ENCODE measurements at regions not wholly inside any gene's neighbourhood (a gene's known extent, or its start where the extent isn't known, plus 50 kb on each side); places are given as distances from the start of the nearest gene placed in this dataset.

- no peaks in the 10 kb centered on the region for H3K9me3 ChIP-seq
- DNase-seq: no peak
- WGBS, 2 donors: 68 to 78% methylated on average over 3 of the region's 3 CpGs
- intact Hi-C loops (cut with DNase I): no loop called here
- no peak for TF ChIP-seq CTCF (IDR thresholded peaks at IDR 0.05)
- no peak for TF ChIP-seq POLR2A (IDR thresholded peaks at IDR 0.05)
- H3K4me3 ChIP-seq (replicated peaks in 1 of 3): no peak overlapping the region
- no peak overlapping the region for H3K27ac ChIP-seq
- no peaks in the 10 kb centered on the region for H3K36me3 ChIP-seq
- no peaks in the 10 kb centered on the region for H3K27me3 ChIP-seq
- no peaks in the 10 kb centered on the region for H3K4me1 ChIP-seq
Measured at GRCh38 chr20:52744441-52744840, 227.7 kb upstream of the TSHZ2 start.

- Histone ChIP-seq H3K27me3 (no peaks in the 10 kb centered on the region), H3K36me3 (no peaks in the 10 kb centered on the region), H3K27ac (no peak overlapping the region), H3K4me3 (replicated peaks in 1 of 3) (no peak overlapping the region), H3K9me3 (no peaks in the 10 kb centered on the region), H3K4me1 (no peaks in the 10 kb centered on the region)
- no peak for DNase-seq
- intact Hi-C loops (cut with DNase I): no loop called here
- 87 to 88% methylated on average over 6 of the region's 6 CpGs for WGBS, 2 donors
- no peak for TF ChIP-seq POLR2A (IDR thresholded peaks at IDR 0.05)
- TF ChIP-seq CTCF (IDR thresholded peaks at IDR 0.05): no peak
Measured at GRCh38 chr20:52738081-52738480, 234.1 kb upstream of the TSHZ2 start.

- 85 to 87% methylated on average over 2 of the region's 2 CpGs for WGBS, 2 donors
- intact Hi-C loops (cut with DNase I): no loop called here
- Histone ChIP-seq H3K4me1 (no peaks in the 10 kb centered on the region), H3K9me3 (no peaks in the 10 kb centered on the region), H3K36me3 (no peaks in the 10 kb centered on the region), H3K4me3 (replicated peaks in 1 of 3) (no peak overlapping the region), H3K27me3 (no peaks in the 10 kb centered on the region), H3K27ac (no peak overlapping the region)
- no peak for DNase-seq
- TF ChIP-seq CTCF (IDR thresholded peaks at IDR 0.05) (no peak), POLR2A (IDR thresholded peaks at IDR 0.05) (no peak)
Measured at GRCh38 chr20:52736507-52736906, 235.7 kb upstream of the TSHZ2 start.

- TF ChIP-seq CTCF (IDR thresholded peaks at IDR 0.05) (no peak), POLR2A (IDR thresholded peaks at IDR 0.05) (no peak)
- intact Hi-C loops (cut with DNase I): no loop called here
- H3K27ac ChIP-seq: no peak overlapping the region
- H3K9me3 ChIP-seq: no peaks in the 10 kb centered on the region
- H3K4me3 ChIP-seq (replicated peaks in 1 of 3): no peak overlapping the region
- no peak for DNase-seq
- H3K27me3 ChIP-seq: no peaks in the 10 kb centered on the region
- WGBS, 2 donors: 19 to 20% methylated on average over 3 of the region's 3 CpGs
- no peaks in the 10 kb centered on the region for H3K36me3 ChIP-seq
- no peaks in the 10 kb centered on the region for H3K4me1 ChIP-seq
Measured at GRCh38 chr20:52731093-52731492, 241.1 kb upstream of the TSHZ2 start.

- Histone ChIP-seq H3K4me1 (no peaks in the 10 kb centered on the region), H3K36me3 (no peaks in the 10 kb centered on the region), H3K27ac (no peak overlapping the region), H3K4me3 (replicated peaks in 1 of 3) (no peak overlapping the region), H3K27me3 (no peaks in the 10 kb centered on the region), H3K9me3 (no peaks in the 10 kb centered on the region)
- no peak for DNase-seq
- TF ChIP-seq POLR2A (IDR thresholded peaks at IDR 0.05): no peak
- TF ChIP-seq CTCF (IDR thresholded peaks at IDR 0.05): no peak
- 88 to 91% methylated on average over 19 to 24 of the region's 24 CpGs for WGBS, 2 donors
- intact Hi-C loops (cut with DNase I): no loop called here
Measured at GRCh38 chr20:52727740-52728456, 244.3 kb upstream of the TSHZ2 start.
